T47D (cell line): ENCODE measurements at regions not wholly inside any gene's neighbourhood (a gene's known extent, or its start where the extent isn't known, plus 50 kb on each side); places are given as distances from the start of the nearest gene placed in this dataset.

Experiments
- DNase-seq, 2 experiments: peaks; one replicate each; pipeline versions ENCODE4 v3.0.0 to v3.0.0-alpha.2; 2011 to 2012; ENCODE audit warnings: low read depth in 1 of 2, low spot score in 1 of 2
- JUND ChIP-seq: IDR thresholded peaks from 2 replicates; pipeline ENCODE4 v1.6.1; 2012; ENCODE audit warnings: low read depth
- in situ Hi-C: cut with HindIII; loops from 2 replicates; pipeline ENCODE4 v1.10.0; 2016; ENCODE audit warnings: low sequenced_read_pairs, low pct_unique_long_range_greater_than_20kb

GRCh38 chr7:125136341-125136740 lies 206.7 kb upstream of the POT1 start:
- DNase-seq: no peak
- in situ Hi-C loops: no loop called here
- TF ChIP-seq JUND: no peak

- TF ChIP-seq JUND: no peak
- in situ Hi-C loops: no loop called here
- DNase-seq: no peak
Observed at GRCh38 chr7:125130173-125130572, 200.5 kb upstream of the POT1 start.

- TF ChIP-seq JUND: no peak
- no peak for DNase-seq
- in situ Hi-C loops: no loop called here
Observed at GRCh38 chr7:125127304-125127703, 197.7 kb upstream of the POT1 start.

GRCh38 chr7:125126376-125126775 lies 196.8 kb upstream of the POT1 start:
- no peak for DNase-seq
- in situ Hi-C loops: no loop called here
- TF ChIP-seq JUND: no peak

GRCh38 chr7:125125315-125125714 lies 195.7 kb upstream of the POT1 start:
- DNase-seq: no peak
- no peak for TF ChIP-seq JUND
- in situ Hi-C loops: no loop called here

- in situ Hi-C loops: no loop called here
- TF ChIP-seq JUND: no peak
- DNase-seq: no peak
Observed at GRCh38 chr7:125122173-125122572, 192.5 kb upstream of the POT1 start.

- DNase-seq: no peak
- in situ Hi-C loops: no loop called here
- no peak for TF ChIP-seq JUND
Observed at GRCh38 chr7:125119559-125120115, 190.0 kb upstream of the POT1 start.

GRCh38 chr7:125118444-125118843 lies 188.8 kb upstream of the POT1 start:
- in situ Hi-C loops: no loop called here
- no peak for DNase-seq
- TF ChIP-seq JUND: no peak

GRCh38 chr7:125112850-125113249 lies 183.2 kb upstream of the POT1 start:
- in situ Hi-C loops: no loop called here
- no peak for TF ChIP-seq JUND
- no peak for DNase-seq

- in situ Hi-C loops: no loop called here
- no peak for TF ChIP-seq JUND
- no peak for DNase-seq
Observed at GRCh38 chr7:125099519-125099918, 169.9 kb upstream of the POT1 start.

GRCh38 chr7:125098377-125098970 lies 168.8 kb upstream of the POT1 start:
- DNase-seq: no peak
- no peak for TF ChIP-seq JUND
- in situ Hi-C loops: no loop called here

- no peak for TF ChIP-seq JUND
- DNase-seq: no peak
- in situ Hi-C loops: no loop called here
Observed at GRCh38 chr7:125090596-125090995, 161.0 kb upstream of the POT1 start.

- TF ChIP-seq JUND: no peak
- in situ Hi-C loops: no loop called here
- no peak for DNase-seq
Observed at GRCh38 chr7:125089171-125089570, 159.5 kb upstream of the POT1 start.

- TF ChIP-seq JUND: no peak
- in situ Hi-C loops: no loop called here
- DNase-seq: no peak
Observed at GRCh38 chr7:125088555-125088954, 158.9 kb upstream of the POT1 start.
